Inflammatory macrophage (primary cell): ENCODE measurements at regions not wholly inside any gene's neighbourhood (a gene's known extent, or its start where the extent isn't known, plus 50 kb on each side); places are given as distances from the start of the nearest gene placed in this dataset.
"Not testable (repeated sequence)": the region's sequence is repeated elsewhere in the genome, so short reads cannot be mapped to it uniquely, and the experiment has no call there.

Source experiments
- DNase-seq, 2 donors: peaks; one replicate each; pipeline ENCODE4 v3.0.0-alpha.2; 2020 to 2022

GRCh38 chr6:134784336-134784735, 165.6 kb downstream of the ALDH8A1 start:
- DNase-seq: no peak

GRCh38 chr6:134778431-134778830, 171.5 kb downstream of the ALDH8A1 start:
- no peak for DNase-seq

- no peak for DNase-seq
These were observed 175.7 kb downstream of the ALDH8A1 start for GRCh38 chr6:134774201-134774638.

- peak; percentile 38 to 49 for DNase-seq
These were observed 177.1 kb downstream of the ALDH8A1 start for GRCh38 chr6:134772671-134773360.

GRCh38 chr6:134768931-134769330, 181.0 kb downstream of the ALDH8A1 start:
- peak; percentile 57 to 66 for DNase-seq

- DNase-seq: peak in 1 of 2 donors; percentile 11
These were observed 183.4 kb downstream of the ALDH8A1 start for GRCh38 chr6:134766497-134766896.

DNA sequence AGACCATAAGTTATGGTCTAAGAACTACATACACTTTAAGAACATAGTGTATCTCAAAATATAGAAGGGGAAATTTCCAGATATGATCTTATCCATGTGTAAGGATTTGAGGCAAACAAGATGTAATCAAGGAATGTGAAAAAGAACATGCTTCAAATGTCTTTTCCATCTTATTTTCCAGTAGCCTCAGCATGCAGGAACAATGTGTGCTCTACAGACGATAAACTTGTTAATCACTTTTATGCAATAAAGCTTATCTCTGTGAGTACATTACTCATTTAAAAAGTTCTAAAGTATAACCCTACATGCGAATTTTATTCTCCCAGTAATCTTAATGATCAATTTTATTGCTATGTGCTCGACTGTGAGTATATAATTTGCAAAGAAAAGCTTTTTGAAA, 185.2 kb downstream of the ALDH8A1 start:
- no peak for DNase-seq

- DNase-seq: not testable (repeated sequence)
These were observed 186.3 kb downstream of the ALDH8A1 start for GRCh38 chr6:134763575-134763974.

DNA sequence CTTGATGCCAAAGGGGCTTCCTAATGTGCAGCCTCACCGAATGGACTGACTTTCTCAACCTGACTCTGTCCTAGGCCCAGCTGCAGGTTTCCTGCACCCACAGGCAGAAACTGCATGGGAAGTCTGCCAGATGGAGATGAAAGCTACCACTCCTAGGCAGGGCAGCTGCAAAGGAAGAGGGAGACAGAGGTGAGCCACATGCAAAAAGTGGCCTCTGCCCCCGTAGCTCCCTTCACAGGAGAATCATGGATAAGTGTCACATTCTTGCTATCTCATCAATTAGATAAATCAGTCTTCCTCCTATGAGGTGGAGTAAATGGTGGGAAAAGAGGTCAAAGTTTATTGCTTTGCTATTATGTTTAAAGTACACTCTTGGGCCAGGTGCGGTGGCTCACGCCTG, 191.3 kb downstream of the ALDH8A1 start:
- DNase-seq: no peak

DNA sequence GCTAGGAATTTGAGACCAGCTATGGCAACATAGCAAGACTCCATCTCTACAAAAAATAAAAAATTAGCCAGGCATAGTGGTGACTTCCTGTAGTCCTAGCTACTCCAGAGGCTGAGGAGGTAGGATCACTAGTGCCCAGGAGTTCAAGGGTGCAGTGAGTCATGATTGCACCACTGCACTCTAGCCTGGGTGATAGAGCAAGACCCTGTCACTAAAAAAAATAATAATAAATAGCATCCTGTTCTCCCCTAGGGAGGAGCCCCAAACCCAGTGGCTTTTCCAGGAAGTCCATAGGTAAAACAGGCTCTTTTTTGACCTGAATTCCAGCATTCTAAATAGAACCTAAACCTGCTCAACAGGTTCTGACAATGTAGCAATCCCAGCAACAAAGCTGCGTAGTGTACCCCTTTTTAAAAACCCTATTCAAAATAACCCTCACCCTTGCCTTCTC, 192.0 kb downstream of the ALDH8A1 start:
- DNase-seq: no peak

DNA sequence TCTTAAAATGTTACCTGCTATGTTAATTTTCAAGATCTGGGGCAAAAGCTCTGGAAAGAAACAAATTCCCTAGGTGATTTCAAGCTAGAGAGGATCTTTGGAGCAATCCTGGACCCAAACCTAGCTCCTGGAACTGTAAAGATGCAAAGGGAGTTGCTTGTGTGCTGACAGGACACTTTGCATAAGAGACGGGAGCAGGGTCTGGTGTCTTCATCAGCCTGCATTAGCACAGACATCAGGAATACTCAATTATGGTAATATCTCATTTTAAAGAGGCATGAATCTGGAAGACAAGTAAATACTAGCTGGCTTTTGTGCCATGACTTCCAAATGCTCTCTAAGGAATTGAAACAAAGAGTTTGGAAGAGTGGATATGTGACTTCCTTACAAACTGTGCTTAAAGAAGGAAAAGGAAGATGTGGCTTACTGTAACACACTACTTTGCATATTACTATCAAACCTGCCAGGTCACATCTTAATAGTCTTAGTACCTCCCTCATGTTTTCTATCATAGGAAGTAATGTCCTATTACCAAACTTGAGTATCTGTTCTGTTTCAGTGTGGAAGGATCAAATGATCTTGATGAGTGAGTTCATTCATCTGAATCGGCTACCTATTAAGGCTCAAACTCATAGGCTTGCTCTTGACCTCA, 193.4 kb downstream of the ALDH8A1 start:
- no peak for DNase-seq

GRCh38 chr6:134754013-134754690, 195.7 kb downstream of the ALDH8A1 start:
- no peak for DNase-seq

DNA sequence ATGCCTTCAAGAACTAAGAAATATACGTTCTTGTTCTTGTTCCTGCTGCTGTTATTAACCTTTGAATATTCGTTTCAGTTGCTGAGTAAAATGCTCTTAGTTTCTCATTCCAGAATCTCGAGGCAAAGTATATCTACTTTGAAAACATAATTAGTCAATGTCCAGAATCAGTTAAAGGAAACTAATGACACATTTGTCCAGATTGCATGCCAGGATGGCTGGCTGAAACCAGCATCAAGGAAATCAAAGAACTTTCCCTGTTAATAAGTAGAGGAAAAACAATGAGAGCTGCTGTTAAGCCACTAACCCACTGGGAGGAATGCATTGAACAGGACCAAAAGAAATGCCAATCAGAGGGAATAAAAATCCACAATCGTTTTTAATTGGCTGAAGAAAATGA, 196.9 kb downstream of the ALDH8A1 start:
- no peak for DNase-seq

GRCh38 chr6:134752445-134752844, 197.5 kb downstream of the ALDH8A1 start:
- no peak for DNase-seq

- no peak for DNase-seq
These were observed 199.2 kb downstream of the ALDH8A1 start for GRCh38 chr6:134750669-134751068.

- DNase-seq: no peak
These were observed 201.4 kb downstream of the ALDH8A1 start for GRCh38 chr6:134748484-134748883.

GRCh38 chr6:134747197-134747596, 202.7 kb downstream of the ALDH8A1 start:
- DNase-seq: not testable (repeated sequence)

GRCh38 chr6:134746140-134746539, 203.8 kb downstream of the ALDH8A1 start:
- DNase-seq: no peak

GRCh38 chr6:134745192-134745591, 204.7 kb downstream of the ALDH8A1 start:
- DNase-seq: not testable (repeated sequence)

DNA sequence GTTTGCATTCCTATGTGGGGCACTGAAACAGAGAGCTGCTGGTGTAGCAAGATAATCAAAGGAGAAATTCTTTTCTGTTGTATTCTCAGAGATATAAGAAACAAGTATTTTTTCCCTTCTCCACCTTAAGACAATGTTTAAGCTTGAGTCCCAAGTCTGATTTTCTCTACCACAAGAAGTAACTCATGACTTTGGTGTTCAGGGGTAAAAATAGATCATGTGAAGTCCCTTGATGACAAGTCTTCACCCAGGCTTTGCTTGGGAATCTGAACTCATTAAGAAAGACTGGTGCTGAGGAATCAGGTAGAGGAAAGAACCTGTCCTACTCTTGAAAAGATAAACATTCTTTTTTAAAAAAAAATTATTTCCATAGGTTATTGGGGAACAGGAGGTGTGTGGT, 205.6 kb downstream of the ALDH8A1 start:
- DNase-seq: no peak

- DNase-seq: no peak
These were observed 208.7 kb downstream of the ALDH8A1 start for GRCh38 chr6:134741200-134741536.

GRCh38 chr6:134740473-134741199, 209.3 kb downstream of the ALDH8A1 start:
- DNase-seq: no peak

DNA sequence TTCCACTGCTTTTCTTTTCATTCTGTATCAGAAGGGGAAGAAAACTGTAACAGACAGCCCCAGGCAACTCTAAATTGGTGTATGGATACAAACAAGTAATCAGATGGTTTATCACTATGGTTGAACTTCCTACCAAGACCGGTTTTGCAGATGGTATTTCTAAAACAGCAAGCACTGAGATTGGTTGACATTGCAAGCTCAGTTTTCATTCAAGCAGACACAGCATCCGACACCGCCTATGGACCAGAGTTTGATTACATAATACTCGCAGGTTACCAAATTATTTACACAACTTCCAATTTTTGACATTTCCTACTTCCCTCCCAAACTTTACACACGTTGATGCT, 209.9 kb downstream of the ALDH8A1 start:
- no peak for DNase-seq
